HL-60/S4 treated with retinoic acid at 250 ng/mL for 4 days and 3 days (cell line): ENCODE measurements at regions not wholly inside any gene's neighbourhood (a gene's known extent, or its start where the extent isn't known, plus 50 kb on each side); places are given as distances from the start of the nearest gene placed in this dataset.

ENCODE experiments used
- in situ Hi-C: fragments of 300-500 bp; cut with MboI; formaldehyde crosslinking; loops from 2 replicates; pipeline ENCODE4 v1.7.0; 2022; ENCODE audit warnings: low sequenced_read_pairs

DNA sequence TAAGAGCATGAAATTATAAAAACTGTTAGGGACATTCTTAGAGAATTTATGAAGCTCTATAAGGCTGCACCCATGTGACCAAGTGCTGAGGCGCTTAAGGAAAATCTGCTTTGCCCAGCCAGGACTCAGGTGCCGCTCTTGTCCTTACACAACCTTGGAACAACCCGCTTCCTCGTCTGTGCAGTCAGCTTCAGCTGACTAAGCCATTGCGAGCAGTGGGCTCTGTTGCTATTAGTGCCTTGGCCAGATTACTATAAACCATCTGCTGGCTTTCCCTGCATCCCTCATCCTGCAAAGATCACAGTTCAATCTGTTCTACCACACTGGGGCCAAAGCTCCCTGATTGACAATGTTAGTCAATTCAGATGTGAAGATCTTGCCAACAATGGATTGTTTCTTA, 89.1 kb upstream of the E2F3 start:
- in situ Hi-C loops: no loop called here

DNA sequence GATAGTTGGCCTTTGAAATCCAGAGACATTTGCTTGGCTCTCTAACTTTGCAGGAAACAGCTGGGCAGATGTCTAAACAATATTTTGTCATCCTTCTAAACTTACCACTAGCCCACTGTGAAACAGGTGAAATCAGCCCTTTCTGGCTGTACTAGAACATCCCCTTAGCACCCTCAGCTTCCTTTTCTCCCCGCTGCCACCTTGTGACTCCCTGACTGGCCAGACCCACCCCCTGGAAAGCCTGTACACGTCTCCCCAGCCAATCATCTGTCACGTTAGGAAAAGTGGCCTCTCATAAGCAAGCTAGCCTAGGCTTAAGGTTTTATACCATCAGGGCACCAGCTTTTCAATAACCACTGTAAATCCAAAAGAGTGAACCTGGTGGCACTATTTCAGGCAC, 88.6 kb upstream of the E2F3 start:
- in situ Hi-C loops: no loop called here

DNA sequence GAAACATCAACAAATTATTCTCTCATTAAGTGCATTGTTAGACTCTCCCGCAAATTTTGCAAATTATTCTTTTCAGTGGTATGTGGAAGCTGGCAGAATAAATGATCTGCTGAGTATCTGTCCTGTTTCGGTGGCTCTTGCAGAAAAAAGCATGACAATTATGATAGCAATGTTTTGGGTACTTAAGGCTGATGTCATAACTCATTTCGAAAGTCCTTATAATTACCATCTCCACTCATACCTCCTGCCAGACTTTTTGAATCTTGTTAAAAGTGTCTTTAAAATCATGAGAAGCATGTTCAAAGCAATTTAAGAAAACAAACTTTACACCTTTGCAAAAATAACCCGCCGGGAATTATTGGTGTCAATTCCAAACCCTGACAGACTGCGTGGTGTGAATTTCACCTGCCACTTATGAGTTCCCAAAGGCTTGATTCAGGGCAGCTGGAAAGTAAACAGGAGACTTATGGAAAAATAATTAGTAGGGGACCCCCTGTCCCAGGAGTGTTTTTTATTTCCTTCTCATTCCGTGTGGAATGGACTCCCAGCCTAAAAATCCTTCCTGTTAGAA, 87.6 kb upstream of the E2F3 start:
- in situ Hi-C loops: no loop called here

DNA sequence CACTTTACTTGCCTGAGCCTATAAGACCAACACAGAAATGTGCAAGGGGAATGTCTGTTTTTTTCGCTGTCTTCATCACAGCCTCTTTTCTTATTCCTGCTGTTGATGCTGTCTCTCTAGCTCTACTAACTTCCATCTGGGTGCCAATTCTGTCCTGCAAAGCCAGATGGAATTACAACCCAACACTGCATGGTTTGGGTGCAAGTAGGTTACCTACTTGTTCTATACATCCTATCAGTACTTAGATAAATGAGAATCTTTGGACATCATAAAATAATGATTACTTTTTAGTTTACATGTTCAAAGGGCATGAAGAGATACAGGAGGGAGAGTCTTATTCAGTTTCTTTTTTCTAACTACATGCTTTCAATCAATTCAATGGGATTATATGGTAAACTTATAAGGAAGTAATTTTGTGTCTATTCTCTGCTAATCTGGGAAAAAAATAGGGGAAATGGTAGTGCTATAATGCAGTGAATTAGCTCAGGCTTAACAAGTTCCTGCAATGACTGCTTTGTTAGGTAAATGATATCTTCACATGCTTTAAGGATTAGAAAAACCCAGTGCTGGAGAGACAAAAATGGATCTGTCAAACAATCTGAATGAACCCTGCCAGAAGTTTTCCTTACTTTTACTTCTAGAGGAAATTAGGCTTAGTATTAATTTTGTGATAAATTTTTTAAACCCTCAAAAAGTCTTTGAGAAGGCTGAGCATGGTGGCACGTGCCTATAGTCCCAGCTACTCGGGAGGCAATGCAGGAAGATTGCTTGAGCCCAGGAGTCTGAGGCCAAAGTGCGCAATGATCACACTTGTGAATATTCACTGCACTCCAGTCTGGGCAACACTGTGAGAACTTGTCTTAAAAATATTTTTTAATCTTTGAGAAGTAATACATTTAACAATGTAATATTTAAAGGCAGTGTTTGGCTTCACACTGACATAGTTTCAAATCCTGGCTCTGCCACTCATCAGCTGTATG, 86.5 kb upstream of the E2F3 start:
- in situ Hi-C loops: no loop called here

DNA sequence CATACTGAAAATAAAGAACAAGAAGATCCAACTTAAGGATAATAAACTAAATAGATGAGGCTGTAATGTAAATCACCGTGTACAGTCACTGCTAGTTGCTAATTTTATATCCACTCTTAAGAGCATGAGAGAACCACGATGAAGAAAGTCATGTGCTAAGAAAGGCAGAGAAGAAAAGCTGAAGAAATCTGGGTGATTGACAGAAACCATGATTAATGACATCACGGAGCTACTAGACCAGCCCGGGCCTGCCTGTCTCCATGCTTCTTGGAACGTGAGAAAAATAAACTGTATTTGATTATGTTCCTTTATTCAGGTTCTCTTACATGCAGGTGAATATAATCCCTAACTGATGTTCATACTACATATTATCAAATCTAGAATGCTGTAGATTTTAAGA, 84.2 kb upstream of the E2F3 start:
- in situ Hi-C loops: no loop called here

DNA sequence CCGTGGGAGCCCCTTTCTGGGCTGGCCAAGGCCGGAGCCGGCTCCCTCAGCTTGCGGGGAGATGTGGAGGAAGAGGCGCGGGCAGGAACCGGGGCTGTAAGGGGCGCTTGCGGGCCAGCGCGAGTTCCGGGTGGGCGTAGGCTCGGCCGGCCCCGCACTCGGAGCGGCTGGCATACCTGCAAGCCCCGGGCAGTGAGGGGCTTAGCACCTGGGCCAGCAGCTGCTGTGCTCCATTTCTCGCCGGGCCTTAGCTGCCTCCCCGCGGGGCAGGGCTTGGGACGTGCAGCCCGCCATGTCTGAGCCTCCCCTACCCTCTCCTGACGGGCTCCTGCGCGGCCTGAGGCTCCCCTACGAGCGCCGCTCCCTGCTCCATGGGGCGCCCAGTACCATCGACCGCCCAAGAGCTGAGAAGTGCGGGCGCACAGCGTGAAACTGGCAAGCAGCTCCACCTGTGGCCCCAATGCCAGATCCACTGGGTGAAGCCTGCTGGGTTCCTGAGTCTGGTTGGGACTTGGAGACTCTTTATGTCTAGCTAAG, 82.8 kb upstream of the E2F3 start:
- in situ Hi-C loops: no loop called here

DNA sequence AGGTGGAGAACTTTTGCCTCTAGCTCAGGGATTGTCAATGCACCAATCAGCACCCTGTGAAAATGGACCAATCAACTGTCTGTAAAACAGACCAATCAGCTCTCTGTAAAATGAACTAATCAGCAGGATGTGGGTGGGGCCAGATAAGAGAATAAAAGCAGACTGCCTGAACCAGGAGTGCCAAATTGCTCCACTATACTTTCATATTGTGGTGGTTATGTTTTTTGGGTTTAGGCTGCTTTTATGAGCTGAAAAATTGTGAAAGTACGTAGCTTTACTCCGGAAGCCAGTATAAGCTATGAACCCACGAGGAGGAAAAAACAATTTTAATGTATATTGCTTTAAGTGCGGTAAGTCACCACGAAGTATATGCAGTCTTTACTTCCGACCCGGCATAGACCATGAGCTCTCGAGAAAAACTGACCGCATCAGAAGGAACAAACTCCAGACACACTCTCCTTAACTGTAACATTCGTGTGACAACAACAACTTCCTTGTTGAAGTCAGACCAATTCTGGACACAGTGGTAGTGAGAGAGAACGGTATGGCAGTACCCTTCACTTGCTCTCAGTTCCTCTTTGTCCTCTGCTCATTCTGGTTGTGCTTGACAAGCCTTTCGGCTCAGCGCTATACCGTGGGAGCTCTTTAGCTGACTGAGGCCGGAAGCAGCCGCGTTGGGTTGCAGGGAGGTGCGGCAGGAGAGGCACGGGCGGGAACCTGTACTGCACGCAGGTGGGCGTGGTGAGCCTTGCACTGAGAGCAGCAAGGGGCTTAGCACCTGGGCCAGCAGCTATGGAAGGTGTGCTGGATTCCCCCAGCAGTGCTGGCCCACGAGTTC, 81.9 kb upstream of the E2F3 start:
- in situ Hi-C loops: no loop called here

DNA sequence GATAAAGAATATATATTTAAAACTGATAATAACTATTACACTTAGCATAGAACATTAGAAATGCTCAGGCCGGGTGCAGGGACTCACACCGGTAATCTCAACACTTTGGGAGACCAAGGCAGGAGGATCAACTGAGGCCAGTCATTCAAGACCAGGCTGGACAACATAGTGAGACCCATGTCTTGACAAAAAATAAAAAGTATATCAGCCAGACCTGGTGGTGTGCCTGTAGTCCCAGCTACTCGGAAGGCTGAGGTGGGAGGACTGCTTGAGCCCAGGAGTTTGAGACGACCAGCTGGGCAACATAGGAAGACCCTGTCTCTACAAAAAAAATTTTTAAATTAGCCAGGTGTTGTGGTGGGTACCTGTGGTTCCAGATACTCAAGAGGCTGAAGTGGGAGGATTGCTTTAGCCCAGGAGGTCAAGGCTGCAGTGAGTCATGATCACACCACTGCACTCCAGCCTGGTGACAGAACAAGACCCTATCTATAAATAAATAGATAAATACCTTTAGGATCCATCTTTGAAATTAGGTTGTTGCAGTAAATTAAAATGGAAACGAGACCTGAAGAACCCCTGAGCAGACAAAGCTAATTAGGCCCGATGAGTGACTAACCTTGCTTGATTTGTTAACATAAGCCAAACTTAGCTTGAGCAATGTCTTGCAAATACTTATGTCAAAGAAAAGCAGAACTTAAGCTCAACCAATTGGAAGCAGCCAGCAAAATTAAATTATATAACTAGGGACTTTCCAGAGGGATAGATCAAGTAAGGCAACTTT, 75.8 kb upstream of the E2F3 start:
- in situ Hi-C loops: no loop called here

DNA sequence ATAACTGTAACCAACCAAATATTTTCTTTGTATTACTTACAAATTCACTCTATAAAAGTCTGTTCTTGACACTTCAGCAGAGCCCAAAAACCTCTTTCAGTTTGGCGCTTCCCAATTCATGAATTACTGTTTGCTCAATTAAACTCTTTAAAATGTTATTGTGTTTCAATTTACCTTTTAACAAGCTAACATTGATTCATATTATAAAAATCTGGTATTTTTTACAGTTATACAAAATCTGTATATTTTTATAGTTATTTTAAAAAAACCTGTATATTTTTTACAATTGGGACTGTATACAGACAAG, 75.3 kb upstream of the E2F3 start:
- in situ Hi-C loops: no loop called here

DNA sequence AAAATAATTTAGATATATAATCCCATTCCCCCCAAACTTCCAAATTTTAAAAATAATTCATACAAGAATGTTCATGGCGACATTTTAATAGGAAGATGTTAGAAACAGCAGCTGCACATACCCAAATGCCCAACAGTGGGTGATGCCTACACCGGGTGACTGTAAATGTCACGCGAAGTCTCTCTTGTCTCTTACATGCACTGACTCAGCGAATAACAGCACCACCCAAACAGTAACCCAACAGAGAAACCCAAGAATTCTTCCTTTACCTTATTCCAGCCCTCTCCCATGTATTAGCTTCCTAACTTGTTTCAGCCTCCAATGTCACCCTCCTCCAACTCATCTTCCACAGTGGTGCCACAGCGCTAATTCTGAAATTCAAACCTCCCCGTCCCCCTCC, 74.5 kb upstream of the E2F3 start:
- in situ Hi-C loops: no loop called here

DNA sequence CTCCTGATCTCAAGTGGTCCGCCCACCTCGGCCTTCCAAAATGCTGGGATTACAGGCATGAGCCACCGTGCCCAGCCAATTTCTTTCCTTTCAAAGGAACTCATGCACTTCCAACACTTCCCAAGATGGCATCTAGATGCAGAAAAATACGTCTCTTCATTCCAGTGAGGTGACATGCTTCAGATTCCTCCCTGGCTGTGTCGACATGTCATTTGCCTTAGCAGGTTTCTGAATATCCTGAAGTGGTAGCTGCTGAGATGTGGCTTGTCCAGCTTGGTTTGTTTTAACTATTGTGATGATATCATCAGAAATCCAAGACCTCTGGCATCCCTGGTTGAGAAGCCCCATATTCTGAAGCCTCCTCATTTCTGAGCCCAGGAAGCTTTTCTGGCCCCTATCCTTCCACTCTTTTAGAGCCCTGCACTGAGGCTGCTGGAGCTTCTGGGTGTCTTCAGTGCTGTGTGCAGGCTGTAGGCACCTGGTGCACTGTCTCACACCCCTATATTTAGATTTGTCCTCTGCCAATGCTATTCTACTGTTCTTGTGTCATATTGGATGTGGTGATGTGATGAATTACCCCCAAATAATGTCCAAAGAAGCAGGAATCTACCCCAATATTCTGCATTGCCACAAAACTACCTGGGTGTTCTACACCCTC, 73.3 kb upstream of the E2F3 start:
- in situ Hi-C loops: no loop called here

DNA sequence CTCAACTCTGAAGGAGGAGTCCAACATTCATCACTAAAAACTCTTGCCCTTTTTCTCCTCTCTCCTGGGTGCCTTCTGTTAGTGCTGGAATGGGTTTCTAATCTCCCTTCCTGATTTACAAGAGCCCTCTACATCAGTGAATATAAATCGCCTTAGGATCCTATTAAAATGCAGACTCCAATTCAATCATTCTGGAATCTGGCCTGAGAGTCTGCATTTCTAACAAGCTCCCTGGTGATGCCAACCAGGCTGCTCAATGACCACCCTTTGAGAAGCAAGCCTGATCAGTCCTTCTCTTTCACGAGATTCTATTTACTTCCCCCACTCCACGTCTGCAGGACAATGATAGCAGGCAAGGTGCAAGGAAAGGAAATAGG, 72.8 kb upstream of the E2F3 start:
- in situ Hi-C loops: no loop called here

DNA sequence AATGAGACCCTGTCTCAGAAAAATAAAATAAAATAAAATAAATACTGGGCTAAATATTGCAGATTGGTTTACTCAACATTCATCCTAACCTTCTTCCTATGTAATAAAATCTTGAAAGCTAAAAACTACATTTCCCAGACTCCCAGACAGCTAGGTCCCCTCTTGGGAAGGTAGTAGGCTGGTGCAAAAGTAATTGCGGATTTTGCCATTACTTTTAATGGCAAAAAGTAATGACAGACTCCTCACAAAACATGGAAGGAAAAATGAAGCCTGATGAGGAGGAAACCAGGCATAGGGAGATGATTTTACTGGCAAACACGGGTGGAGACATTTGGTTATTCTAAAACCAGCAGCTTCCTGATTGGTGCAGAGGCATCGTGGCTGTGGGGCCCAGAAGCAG, 70.6 kb upstream of the E2F3 start:
- in situ Hi-C loops: no loop called here

DNA sequence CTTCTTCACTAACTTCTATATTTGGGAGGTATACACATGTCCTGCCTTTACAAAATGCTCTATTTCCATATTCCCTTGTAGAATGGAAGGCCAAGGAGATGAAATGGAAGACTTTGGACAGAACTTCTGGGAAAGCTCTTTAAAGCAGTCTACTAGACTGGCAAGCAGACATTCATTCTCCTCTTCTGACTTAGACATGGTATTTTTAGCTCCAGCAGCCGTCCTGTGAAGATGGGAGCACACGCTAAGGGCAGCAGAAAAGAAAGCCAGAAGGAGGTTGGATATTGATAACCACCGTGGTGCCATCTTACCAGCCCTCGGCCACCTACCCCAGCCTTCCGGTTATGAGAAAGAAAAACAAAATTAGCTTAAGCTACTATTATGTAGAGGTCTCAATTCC, 70.1 kb upstream of the E2F3 start:
- in situ Hi-C loops: no loop called here

DNA sequence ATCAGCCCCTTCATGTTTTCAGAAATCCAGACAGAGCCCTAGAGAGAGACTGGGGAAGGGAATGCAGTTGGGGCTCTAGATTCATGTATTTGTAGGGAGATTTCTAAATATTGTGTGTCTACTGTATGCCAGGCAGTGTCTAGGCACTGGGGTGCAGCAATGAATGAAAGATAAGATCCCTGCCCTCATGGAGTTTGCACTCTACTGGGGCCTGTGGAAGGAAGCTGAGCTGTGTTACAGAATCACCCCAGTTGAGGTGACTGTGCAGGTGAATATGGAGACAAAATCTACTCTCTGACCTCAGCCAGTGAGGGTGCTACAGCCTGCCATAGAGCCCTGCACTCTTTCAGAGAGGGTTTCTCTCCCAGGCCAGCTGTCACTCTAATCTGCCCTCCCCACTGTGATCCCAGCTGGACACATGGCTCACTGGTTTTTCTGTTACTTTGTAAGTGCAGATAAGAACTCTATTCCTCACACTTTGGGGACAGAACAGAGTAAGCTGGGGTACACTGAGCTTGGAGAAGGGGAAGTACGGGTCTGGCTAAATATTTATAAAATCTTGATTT, 69.2 kb upstream of the E2F3 start:
- in situ Hi-C loops: no loop called here

DNA sequence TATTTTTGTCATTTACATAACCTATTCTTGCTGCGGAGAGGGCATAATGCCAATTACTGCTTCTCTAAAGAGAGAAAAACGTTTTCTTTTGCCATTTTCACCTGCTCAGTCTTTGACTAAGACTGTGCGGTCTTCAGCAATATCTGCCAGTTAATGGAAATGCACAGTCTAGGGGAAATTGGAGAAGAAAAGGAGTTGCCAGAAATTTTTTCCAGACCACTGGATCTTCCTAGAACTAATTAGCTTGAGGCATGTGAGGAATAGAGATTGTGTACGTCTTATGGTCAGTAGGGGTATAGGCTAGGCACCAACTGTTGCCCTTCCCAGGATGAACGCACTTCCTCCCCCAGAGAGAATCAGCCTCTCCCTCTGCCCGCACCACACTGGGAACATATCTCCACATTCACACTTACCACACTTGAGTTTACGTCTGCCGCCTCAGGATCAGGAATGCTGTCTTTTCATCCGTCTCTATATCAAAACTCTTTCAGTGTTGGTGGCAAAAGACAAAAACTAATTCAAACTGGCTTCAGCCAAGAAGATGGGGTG, 67.9 kb upstream of the E2F3 start:
- in situ Hi-C loops: no loop called here

DNA sequence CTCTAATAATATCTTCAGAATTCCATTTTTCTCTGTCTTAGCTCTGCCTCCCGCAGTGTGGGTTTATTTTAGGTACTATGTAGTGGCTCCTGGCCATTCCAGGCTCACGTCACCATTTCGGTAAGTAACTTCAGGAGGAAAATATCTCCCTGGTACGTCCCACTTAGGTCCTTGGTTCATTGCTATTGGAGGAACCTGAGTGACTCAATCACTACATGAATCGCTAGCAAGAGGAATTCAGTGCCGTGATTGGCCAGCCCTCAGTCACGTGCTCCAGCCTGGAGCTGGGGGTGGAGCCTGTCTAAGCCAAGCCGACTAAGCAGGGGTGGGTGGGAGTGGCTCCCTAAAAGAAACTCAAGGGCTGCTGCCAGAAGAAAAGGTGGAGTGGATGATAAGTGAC, 67.3 kb upstream of the E2F3 start:
- in situ Hi-C loops: no loop called here

DNA sequence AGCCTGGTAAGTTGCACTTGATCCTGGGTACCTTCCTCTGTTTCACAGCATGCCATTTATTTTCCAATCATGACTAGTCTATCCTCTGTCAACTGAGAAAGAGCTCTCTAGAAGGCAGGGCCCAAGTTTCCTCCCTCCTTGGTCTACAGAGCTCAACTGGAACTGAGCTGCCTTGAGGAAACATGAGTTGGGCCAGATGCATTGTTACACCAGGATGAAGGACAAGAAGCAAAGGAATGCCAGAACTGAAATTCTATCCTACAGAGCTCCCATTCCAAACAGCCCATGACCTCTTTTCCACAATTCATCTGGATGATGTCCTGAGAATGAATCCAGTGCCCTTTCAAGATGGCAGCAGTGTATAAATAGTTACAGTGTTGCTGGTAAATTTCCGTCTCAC, 66.7 kb upstream of the E2F3 start:
- in situ Hi-C loops: no loop called here

DNA sequence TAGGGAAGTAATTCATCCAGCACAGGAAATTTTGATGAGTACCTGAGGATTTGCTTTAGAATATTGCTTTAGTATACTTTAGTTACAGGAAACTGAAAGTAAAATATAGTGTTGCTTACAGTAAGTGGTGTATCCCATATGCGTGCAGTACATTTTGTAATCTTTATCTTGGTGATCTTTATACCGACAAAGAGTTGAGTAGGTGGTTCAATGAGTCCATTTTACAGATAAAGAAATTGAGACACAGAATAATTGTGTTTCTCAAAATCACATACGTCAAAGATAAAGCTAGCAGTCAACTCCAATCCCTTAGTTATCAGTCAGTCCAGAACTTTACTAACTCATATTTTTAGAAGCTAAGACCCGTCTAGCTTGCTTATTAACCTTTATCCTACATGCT, 65.8 kb upstream of the E2F3 start:
- in situ Hi-C loops: no loop called here

DNA sequence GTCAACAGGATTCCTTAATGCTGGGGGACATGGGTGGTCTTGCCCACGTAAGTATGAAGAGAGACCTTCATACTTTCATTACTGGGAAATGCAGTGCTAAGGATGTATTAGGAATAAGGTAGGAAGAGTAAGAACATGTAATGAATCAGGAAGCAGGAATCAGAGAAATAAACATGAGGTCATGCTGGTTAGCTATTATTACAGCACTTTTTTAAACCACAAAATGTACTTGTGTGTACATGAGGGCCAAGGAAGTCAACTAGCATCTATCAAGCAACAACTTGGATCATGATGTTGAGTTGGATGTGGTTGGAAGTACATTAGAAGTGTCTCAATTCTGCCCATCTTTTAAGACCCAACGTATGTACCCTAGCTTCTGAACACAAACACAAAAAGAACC, 63.5 kb upstream of the E2F3 start:
- in situ Hi-C loops: no loop called here
